ENCODE measurements at regions not wholly inside any gene's neighbourhood (a gene's known extent, or its start where the extent isn't known, plus 50 kb on each side); places are given as distances from the start of the nearest gene placed in this dataset.

- TF ChIP-seq CTCF (optimal IDR thresholded peaks at IDR 0.05 in 1 of 3, IDR thresholded peaks at IDR 0.05 in 1 of 3, conservative IDR thresholded peaks at IDR 0.05 in 1 of 3; ENCODE audit: extremely low read depth in 1 of 3, insufficient read depth in 2 of 3, low read length in 3 of 3) (no peak), EZH2 (IDR thresholded peaks at IDR 0.05; ENCODE audit: low read length) (no peak)
Measured at GRCh38 chr2:187232749-187233148, 215.3 kb downstream of the CALCRL start.

Data from keratinocyte (primary cell).